Progenitor cell of endocrine pancreas (in vitro differentiated cells): ENCODE measurements at regions not wholly inside any gene's neighbourhood (a gene's known extent, or its start where the extent isn't known, plus 50 kb on each side); places are given as distances from the start of the nearest gene placed in this dataset.

Source experiments
- DNase-seq: peaks from one replicate; pipeline ENCODE4 v3.0.0; 2021; ENCODE audit warnings: low spot score; ENCODE audit not compliant: unreplicated experiment
- H3K27ac Mint-ChIP-seq: 2 replicates; pipeline ENCODE4 v1.8.0; 2021; ENCODE audit warnings: mild to moderate bottlenecking, moderate library complexity, mixed read lengths
- H3K27me3 Mint-ChIP-seq: 2 replicates; pipeline ENCODE4 v1.8.0; 2021; ENCODE audit warnings: mixed read lengths
- H3K36me3 Mint-ChIP-seq: 2 replicates; pipeline ENCODE4 v1.8.0; 2022; ENCODE audit warnings: mixed read lengths; ENCODE audit not compliant: insufficient read depth
- H3K4me1 Mint-ChIP-seq: 2 replicates; pipeline ENCODE4 v1.8.0; 2021; ENCODE audit warnings: low read depth, mixed read lengths
- H3K4me3 Mint-ChIP-seq: 2 replicates; pipeline ENCODE4 v1.8.0; 2021; ENCODE audit warnings: low read depth, mild to moderate bottlenecking, moderate library complexity, mixed read lengths
- H3K9me3 Mint-ChIP-seq: 2 replicates; pipeline ENCODE4 v1.8.0; 2021; ENCODE audit warnings: low read depth, mixed read lengths
- TF ChIP-seq, protein P1 (sequence below): fragments of 200-600 bp; sonication (generic); IDR thresholded peaks from one replicate; pipeline ENCODE4 v1.5.0; 2021; ENCODE audit warnings: antibody characterized with exemption, mild to moderate bottlenecking; ENCODE audit not compliant: unreplicated experiment

DNA sequence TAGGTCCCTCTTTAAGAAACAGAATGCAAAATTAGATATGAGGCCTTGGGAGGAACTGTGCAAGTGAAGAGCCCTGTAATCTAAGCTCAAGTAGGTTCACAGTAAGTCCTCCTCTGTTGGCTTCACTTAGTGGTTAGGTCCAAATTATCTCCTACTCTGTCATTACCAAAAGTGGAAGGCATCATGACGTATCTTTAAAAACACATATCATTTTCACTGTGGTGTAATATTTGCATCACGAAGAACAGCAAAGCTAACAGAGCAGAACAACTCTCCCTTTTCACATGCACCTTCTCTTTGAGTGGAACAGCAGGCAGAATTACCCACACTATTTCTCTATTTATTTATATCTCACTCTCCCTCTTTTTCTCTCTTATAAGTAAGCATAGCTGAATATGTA lies 240.5 kb upstream of the CCNH start:
- TF ChIP-seq, protein P1, sequence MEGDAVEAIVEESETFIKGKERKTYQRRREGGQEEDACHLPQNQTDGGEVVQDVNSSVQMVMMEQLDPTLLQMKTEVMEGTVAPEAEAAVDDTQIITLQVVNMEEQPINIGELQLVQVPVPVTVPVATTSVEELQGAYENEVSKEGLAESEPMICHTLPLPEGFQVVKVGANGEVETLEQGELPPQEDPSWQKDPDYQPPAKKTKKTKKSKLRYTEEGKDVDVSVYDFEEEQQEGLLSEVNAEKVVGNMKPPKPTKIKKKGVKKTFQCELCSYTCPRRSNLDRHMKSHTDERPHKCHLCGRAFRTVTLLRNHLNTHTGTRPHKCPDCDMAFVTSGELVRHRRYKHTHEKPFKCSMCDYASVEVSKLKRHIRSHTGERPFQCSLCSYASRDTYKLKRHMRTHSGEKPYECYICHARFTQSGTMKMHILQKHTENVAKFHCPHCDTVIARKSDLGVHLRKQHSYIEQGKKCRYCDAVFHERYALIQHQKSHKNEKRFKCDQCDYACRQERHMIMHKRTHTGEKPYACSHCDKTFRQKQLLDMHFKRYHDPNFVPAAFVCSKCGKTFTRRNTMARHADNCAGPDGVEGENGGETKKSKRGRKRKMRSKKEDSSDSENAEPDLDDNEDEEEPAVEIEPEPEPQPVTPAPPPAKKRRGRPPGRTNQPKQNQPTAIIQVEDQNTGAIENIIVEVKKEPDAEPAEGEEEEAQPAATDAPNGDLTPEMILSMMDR = no peak
- no peak overlapping the region for H3K27ac Mint-ChIP-seq
- H3K27me3 Mint-ChIP-seq = no peaks in the 10 kb centered on the region
- H3K4me3 Mint-ChIP-seq = no peak overlapping the region
- no peak for DNase-seq
- H3K36me3 Mint-ChIP-seq = no peaks in the 10 kb centered on the region
- no peaks in the 10 kb centered on the region for H3K4me1 Mint-ChIP-seq
- no peaks in the 10 kb centered on the region for H3K9me3 Mint-ChIP-seq

DNA sequence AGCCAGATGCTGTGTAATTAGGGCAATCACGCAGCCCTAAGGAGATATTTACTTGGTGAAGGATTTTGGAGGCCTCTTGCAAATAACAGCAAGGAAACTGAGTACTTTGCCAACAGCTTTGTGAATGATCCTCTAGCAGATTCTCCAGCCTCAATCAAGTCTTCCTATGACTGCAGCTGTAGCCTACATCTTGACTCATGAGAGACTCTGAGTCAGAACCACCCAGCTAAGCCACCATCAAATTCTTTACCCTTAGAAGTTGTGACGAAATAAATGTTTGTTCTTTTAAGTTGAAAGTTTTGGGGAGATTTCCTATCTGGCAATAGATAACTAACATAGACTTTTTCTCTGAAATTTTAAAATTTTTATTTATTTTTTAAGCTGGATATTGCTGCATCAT lies 237.6 kb upstream of the CCNH start:
- H3K9me3 Mint-ChIP-seq = no peaks in the 10 kb centered on the region
- H3K4me1 Mint-ChIP-seq = peaks cover 3% of the 10 kb centered on the region
- H3K36me3 Mint-ChIP-seq = no peaks in the 10 kb centered on the region
- TF ChIP-seq, protein P1 = no peak
- H3K27me3 Mint-ChIP-seq = no peaks in the 10 kb centered on the region
- DNase-seq = no peak
- no peak overlapping the region for H3K27ac Mint-ChIP-seq
- H3K4me3 Mint-ChIP-seq = no peak overlapping the region

DNA sequence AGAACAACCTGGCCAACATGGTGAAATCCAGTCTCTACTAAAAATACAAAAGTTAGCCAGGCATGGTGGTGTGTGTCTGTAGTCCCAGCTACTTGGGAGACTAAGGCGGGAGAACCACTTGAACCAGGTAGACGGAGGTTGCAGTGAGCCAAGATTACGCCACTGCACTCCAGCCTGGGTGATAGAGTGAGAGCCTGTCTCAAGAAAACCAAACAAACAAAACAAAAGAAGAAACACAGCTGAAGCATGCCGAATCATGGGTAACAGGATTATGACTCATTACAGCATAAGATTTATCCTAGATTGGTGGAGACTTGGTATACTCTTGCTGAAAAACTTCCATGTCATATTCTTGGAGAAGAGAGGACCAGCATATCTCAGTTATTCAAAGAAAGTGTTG lies 236.7 kb upstream of the CCNH start:
- DNase-seq = no peak

DNA sequence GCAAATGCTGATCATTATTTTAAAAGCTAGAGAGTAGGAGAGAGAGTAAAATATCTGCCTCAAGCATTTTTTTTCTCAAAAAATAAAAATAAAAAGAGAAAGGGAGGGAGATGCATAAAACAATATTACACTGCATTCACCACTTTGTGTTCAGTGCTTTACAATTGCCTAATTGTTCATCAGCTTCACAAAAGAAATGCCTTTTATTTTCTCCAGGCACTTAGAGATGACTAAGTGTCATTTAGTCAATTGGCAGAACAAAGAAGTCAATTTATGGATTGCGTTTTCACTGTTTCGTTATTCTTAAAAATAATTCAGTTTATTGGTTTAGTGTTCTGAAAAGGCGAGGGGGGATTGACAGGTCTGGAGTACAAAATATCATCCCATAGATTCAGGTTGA lies 232.5 kb upstream of the CCNH start:
- H3K27ac Mint-ChIP-seq = peak overlapping the region; percentile 54
- H3K4me3 Mint-ChIP-seq = no peak overlapping the region
- TF ChIP-seq, protein P1 = no peak
- H3K36me3 Mint-ChIP-seq = no peaks in the 10 kb centered on the region
- H3K27me3 Mint-ChIP-seq = no peaks in the 10 kb centered on the region
- DNase-seq = no peak
- no peaks in the 10 kb centered on the region for H3K9me3 Mint-ChIP-seq
- H3K4me1 Mint-ChIP-seq = peaks cover 9% of the 10 kb centered on the region

More for the DNA sequence above, 236.7 kb upstream of the CCNH start:
- TF ChIP-seq, protein P1 = no peak
- Mint-ChIP-seq H3K27ac (no peak overlapping the region), H3K9me3 (no peaks in the 10 kb centered on the region), H3K4me3 (no peak overlapping the region), H3K4me1 (peaks cover 9% of the 10 kb centered on the region), H3K27me3 (no peaks in the 10 kb centered on the region), H3K36me3 (no peaks in the 10 kb centered on the region)

DNA sequence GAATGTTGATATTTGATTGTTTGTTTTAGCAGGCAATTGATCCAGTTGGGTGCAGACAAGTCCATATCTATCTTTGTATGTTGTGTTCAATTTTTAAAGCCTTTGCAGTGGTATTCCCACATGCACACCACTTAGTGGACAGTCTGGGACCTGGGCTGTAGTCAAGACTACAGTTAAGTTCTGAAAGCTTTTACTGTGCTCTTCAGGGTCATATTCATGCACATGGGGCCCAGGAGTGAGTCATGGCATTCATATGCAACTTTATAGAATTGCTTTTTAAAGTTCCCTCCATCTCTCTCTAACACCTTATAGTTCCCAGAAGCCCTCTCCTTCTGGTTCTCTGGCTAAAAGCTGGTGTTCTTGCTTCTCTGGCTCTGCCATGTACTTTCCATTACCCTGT lies 228.2 kb upstream of the CCNH start:
- no peaks in the 10 kb centered on the region for H3K9me3 Mint-ChIP-seq

More for the DNA sequence above, 228.2 kb upstream of the CCNH start:
- Mint-ChIP-seq H3K4me3 (no peak overlapping the region), H3K4me1 (peaks cover 11% of the 10 kb centered on the region), H3K36me3 (no peaks in the 10 kb centered on the region), H3K27ac (no peak overlapping the region), H3K27me3 (no peaks in the 10 kb centered on the region)
- TF ChIP-seq, protein P1 = no peak
- DNase-seq = no peak
